ENCODE measurements at regions not wholly inside any gene's neighbourhood (a gene's known extent, or its start where the extent isn't known, plus 50 kb on each side); places are given as distances from the start of the nearest gene placed in this dataset.

- no peak for DNase-seq (ENCODE audit: low read depth, low spot score)
- ChIA-PET POLR2A (no interaction called here), CTCF (no interaction called here), RAD21 (ENCODE audit: low non-redundant PET in 1 of 2, low total read pairs in 2 of 2, uncharacterized antibody in 2 of 2, unreplicated experiment in 2 of 2) (no interaction called here)
- Histone ChIP-seq H3K9me2 (ENCODE audit: insufficient read depth) (no peaks in the 10 kb centered on the region), H3K79me2 (ENCODE audit: insufficient read depth, low read length) (no peaks in the 10 kb centered on the region), H3K4me2 (ENCODE audit: low read length) (no peak overlapping the region), H3K9me3 (ENCODE audit: control insufficient read depth in 1 of 2, insufficient read depth in 1 of 2, low read depth in 1 of 2, low read length in 2 of 2) (peaks cover 10 to 17% of the 10 kb centered on the region in 2 experiments; a peak in 3 of 4 replicates), H3K4me1 (ENCODE audit: control insufficient read depth in 1 of 2, insufficient read depth in 2 of 2, low read length in 2 of 2) (no peaks in the 10 kb centered on the region), H2AFZ (ENCODE audit: low read depth, low read length, poor library complexity, severe bottlenecking) (no peak overlapping the region), H3K27ac (ENCODE audit: low read depth, low read length) (no peak overlapping the region), H4K20me1 (ENCODE audit: insufficient read depth) (no peaks in the 10 kb centered on the region), H3K9ac (ENCODE audit: low read length) (no peak overlapping the region), H3K4me3 (replicated peaks in 1 of 2; ENCODE audit: low read depth in 1 of 2, low read length in 2 of 2) (no peak overlapping the region), H3K36me3 (ENCODE audit: control insufficient read depth in 1 of 2, insufficient read depth in 2 of 2, low read length in 2 of 2) (no peaks in the 10 kb centered on the region), H3K27me3 (ENCODE audit: insufficient read depth, low read length) (no peaks in the 10 kb centered on the region)
- TF ChIP-seq ATF3 (IDR thresholded peaks at IDR 0.05) (no peak), TCF7L2 (IDR thresholded peaks at IDR 0.05; ENCODE audit: borderline replicate concordance, extremely low read depth, insufficient read depth, insufficient read length) (no peak), SIN3A (IDR thresholded peaks at IDR 0.05; ENCODE audit: low read depth) (no peak), RAD21 (IDR thresholded peaks at IDR 0.05; ENCODE audit: low read depth) (no peak), ZNF274 (IDR thresholded peaks at IDR 0.05; ENCODE audit: low read depth, low read length) (no peak)
- intact Hi-C loops (cut with micrococcal nuclease) = no loop called here
- no peak for ATAC-seq
- no TSS peak for BruUV-seq (replicated peaks)
Observed at GRCh38 chr3:21056293-21056692, 694.7 kb downstream of the ZNF385D start.

- RAD21 ChIA-PET (ENCODE audit: low non-redundant PET in 1 of 2, low total read pairs in 2 of 2, uncharacterized antibody in 2 of 2, unreplicated experiment in 2 of 2) = no interaction called here
- ATAC-seq (no peak), DNase-seq (ENCODE audit: low read depth, low spot score) (no peak)
- intact Hi-C loops (cut with micrococcal nuclease) = no loop called here
- no peak overlapping the region for H3K9ac ChIP-seq (ENCODE audit: low read length)
- no peaks in the 10 kb centered on the region for H3K79me2 ChIP-seq (ENCODE audit: insufficient read depth, low read length)
- no peak for TF ChIP-seq CEBPB (IDR thresholded peaks at IDR 0.05; ENCODE audit: low read depth)
- no peak for TF ChIP-seq REST (IDR thresholded peaks at IDR 0.05; ENCODE audit: low read depth)
- no peak for TF ChIP-seq JUND (IDR thresholded peaks at IDR 0.05)
- TF ChIP-seq ZBTB33 (IDR thresholded peaks at IDR 0.05; ENCODE audit: extremely low read depth, insufficient replicate concordance, low read length) = no peak
- no peak for TF ChIP-seq EGR1 (IDR thresholded peaks at IDR 0.05; ENCODE audit: low read depth)
- no peak for TF ChIP-seq ZNF274 (IDR thresholded peaks at IDR 0.05; ENCODE audit: low read depth, low read length)
- TF ChIP-seq MAX (IDR thresholded peaks at IDR 0.05) = no peak
- BruUV-seq (replicated peaks) = no TSS peak
- H4K20me1 ChIP-seq (ENCODE audit: insufficient read depth) = no peaks in the 10 kb centered on the region
- no peaks in the 10 kb centered on the region for H3K36me3 ChIP-seq (ENCODE audit: control insufficient read depth in 1 of 2, insufficient read depth in 2 of 2, low read length in 2 of 2)
- no peaks in the 10 kb centered on the region for H3K9me2 ChIP-seq (ENCODE audit: insufficient read depth)
- H2AFZ ChIP-seq (ENCODE audit: low read depth, low read length, poor library complexity, severe bottlenecking) = no peak overlapping the region
- H3K27me3 ChIP-seq (ENCODE audit: insufficient read depth, low read length) = no peaks in the 10 kb centered on the region
- H3K4me3 ChIP-seq (replicated peaks in 1 of 2; ENCODE audit: low read depth in 1 of 2, low read length in 2 of 2) = no peak overlapping the region
- H3K4me2 ChIP-seq (ENCODE audit: low read length) = no peak overlapping the region
- peaks cover 4 to 18% of the 10 kb centered on the region in 2 experiments; a peak in 2 of 4 replicates for H3K9me3 ChIP-seq (ENCODE audit: control insufficient read depth in 1 of 2, insufficient read depth in 1 of 2, low read depth in 1 of 2, low read length in 2 of 2)
- no peaks in the 10 kb centered on the region for H3K4me1 ChIP-seq (ENCODE audit: control insufficient read depth in 1 of 2, insufficient read depth in 2 of 2, low read length in 2 of 2)
- CTCF ChIA-PET = no interaction called here
- no peak overlapping the region for H3K27ac ChIP-seq (ENCODE audit: low read depth, low read length)
- POLR2A ChIA-PET = no interaction called here
Observed at GRCh38 chr3:21055015-21055414, 696.0 kb downstream of the ZNF385D start.

All from HCT116 (cell line).